Right lobe of liver (tissue), 4 donors: ENCODE measurements at regions not wholly inside any gene's neighbourhood (a gene's known extent, or its start where the extent isn't known, plus 50 kb on each side); places are given as distances from the start of the nearest gene placed in this dataset.

Experiments used
- CTCF ChIP-seq, 4 donors: fragments of 200-600 bp in 3 of 4; fragments of 450-650 bp in 1 of 4; IDR thresholded peaks; one replicate each; pipeline versions ENCODE4 v1.5.1 to v1.8.0; 2016 to 2022; ENCODE audit warnings: antibody characterized with exemption in 4 of 4, mild to moderate bottlenecking in 2 of 4
- POLR2A ChIP-seq: fragments of 450-650 bp; IDR thresholded peaks from one replicate; pipeline ENCODE4 v1.6.1; 2017; ENCODE audit warnings: antibody characterized with exemption, mild to moderate bottlenecking
- donor health status: DM: no; HTN: no; CAD: no.
- donor health status: DM: no; HTN: no; CAD: no.
- donor health status: DM: no; HTN: yes; CAD: no.

GRCh38 chr7:54690892-54691291 is 68.1 kb downstream of the SEC61G start:
- TF ChIP-seq POLR2A (no peak), CTCF (IDR thresholded peaks at IDR 0.05) (no peak)
